ENCODE measurements at regions not wholly inside any gene's neighbourhood (a gene's known extent, or its start where the extent isn't known, plus 50 kb on each side); places are given as distances from the start of the nearest gene placed in this dataset.

GRCh38 chr7:41428381-41428780 is 274.5 kb downstream of the INHBA start:
- H3K4me3 ChIP-seq (ENCODE audit: low read length), result no peak overlapping the region
- no peak for DNase-seq (ENCODE audit: low read depth)
- no peak for TF ChIP-seq CTCF (IDR thresholded peaks at IDR 0.05; ENCODE audit: insufficient read depth, low read depth, low read length, missing control alignments)

DNA sequence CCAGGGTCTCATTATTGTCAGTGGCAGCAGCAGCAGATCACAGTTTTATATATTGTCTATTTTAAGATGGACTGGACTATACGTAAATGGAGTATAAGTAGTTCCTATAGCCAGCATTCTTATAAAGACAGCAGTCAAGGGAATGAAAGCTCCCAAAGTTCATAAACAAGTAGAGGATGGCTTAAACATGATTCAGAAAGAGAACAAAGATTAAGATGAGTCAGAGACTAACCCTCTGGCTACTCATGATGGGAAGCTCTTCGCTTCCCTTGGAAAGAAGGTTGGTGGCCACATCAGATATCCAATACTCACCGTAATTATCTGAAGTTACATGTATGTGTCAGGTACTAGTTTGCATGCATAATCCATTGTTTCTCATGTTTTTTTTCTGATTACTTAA is 277.0 kb downstream of the INHBA start:
- DNase-seq (ENCODE audit: low read depth), result peak; percentile 92
- no peak for TF ChIP-seq CTCF (IDR thresholded peaks at IDR 0.05; ENCODE audit: insufficient read depth, low read depth, low read length, missing control alignments)
- no peak overlapping the region for H3K4me3 ChIP-seq (ENCODE audit: low read length)

DNA sequence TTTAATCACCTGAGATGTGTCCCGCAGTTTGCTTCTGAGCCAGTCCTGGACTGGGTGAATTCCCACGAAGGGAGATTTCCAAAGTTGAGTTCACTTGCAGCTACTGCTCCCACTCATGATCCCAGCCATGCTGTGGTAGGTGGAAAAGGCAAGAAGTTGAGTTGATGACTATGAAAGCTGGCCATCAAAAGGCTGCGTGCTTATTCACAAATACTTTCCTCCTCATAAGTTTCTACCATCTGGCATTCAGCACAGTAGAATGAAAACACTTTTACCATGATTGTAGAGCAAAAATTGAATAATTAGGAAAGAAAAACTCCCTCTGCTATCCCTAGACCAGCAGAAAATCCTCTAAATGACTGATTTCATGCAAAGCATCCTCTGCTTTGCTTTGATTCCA is 281.8 kb downstream of the INHBA start:
- no peak overlapping the region for H3K4me3 ChIP-seq (ENCODE audit: low read length)
- no peak for TF ChIP-seq CTCF (IDR thresholded peaks at IDR 0.05; ENCODE audit: insufficient read depth, low read depth, low read length, missing control alignments)
- no peak for DNase-seq (ENCODE audit: low read depth)

GRCh38 chr7:41420421-41420820 is 282.5 kb downstream of the INHBA start:
- no peak for DNase-seq (ENCODE audit: low read depth)
- no peak for TF ChIP-seq CTCF (IDR thresholded peaks at IDR 0.05; ENCODE audit: insufficient read depth, low read depth, low read length, missing control alignments)
- H3K4me3 ChIP-seq (ENCODE audit: low read length), result no peak overlapping the region

DNA sequence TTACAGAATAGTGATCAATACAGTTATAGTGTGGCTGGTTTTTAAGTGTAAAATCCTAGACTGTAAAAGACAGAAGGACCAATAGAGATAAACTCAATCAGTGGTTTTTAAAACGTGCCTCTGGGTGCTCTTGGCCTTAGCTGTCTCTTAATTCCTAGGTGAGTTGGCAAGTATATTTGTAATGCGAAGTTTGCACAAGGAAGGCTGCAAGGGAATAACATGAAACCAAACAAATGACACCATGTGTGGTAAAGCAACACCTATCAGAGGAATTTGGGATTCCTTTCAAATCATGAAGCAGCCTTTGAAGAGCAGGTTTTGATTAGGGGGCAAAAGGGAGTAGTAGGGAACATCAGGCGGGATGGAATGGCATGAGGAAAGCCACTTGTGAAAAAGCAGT is 284.6 kb downstream of the INHBA start:
- H3K4me3 ChIP-seq (ENCODE audit: low read length), result no peak overlapping the region
- peak; percentile 60 for DNase-seq (ENCODE audit: low read depth)
- TF ChIP-seq CTCF (IDR thresholded peaks at IDR 0.05; ENCODE audit: insufficient read depth, low read depth, low read length, missing control alignments), result no peak

GRCh38 chr7:41416208-41416595 is 286.7 kb downstream of the INHBA start:
- no peak overlapping the region for H3K4me3 ChIP-seq (ENCODE audit: low read length)
- TF ChIP-seq CTCF (IDR thresholded peaks at IDR 0.05; ENCODE audit: insufficient read depth, low read depth, low read length, missing control alignments), result no peak
- peak; percentile 79 for DNase-seq (ENCODE audit: low read depth)

DNA sequence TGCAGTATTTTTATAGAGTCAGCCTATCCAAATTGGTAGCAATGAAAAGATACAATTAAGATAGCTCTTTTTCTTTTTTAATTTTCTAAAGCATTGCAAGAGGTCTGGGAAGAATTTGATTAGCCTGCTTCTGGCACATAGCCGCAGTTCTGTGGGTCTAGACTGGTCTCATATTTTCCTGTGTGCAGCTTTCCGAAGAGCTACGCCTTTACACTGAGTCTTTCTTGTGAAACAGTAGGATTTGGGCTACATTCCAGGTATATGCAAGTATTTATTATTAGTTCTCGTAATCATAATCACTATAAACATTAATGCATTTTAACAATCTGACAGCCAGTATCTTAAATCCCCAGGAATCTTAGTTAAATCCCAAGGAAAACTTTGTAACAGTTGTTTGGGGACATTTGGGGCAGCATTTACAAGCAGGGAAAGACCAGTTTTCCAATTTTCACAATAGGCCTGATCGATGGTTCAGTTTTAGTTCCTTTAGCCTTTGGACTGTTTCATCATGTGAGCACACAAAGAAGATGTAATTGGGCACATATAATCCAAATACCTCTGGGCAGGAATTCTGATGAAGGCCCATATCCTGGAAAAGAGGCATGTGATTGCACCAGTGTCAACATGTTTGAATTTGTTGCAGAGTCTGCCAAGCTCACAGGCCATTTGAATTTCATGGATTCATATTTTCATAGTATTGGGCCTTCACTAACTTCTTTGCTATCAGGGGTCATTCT is 287.3 kb downstream of the INHBA start:
- peak; percentile 59 for DNase-seq (ENCODE audit: low read depth)
- H3K4me3 ChIP-seq (ENCODE audit: low read length), result no peak overlapping the region
- TF ChIP-seq CTCF (IDR thresholded peaks at IDR 0.05; ENCODE audit: insufficient read depth, low read depth, low read length, missing control alignments), result no peak
